Right lobe of liver (tissue), 6 donors: ENCODE measurements at regions not wholly inside any gene's neighbourhood (a gene's known extent, or its start where the extent isn't known, plus 50 kb on each side); places are given as distances from the start of the nearest gene placed in this dataset.

Experiments
- ATAC-seq, 4 donors: fragments of 200-7000 bp; cut with Tn5 transposase; one replicate each; pipeline ENCODE4 v1.9.1; 2020; ENCODE audit warnings: mild to moderate bottlenecking in 4 of 4, moderate library complexity in 4 of 4
- DNase-seq, 3 donors: peaks; one replicate each; pipeline ENCODE4 v3.0.0-alpha.2; 2020
- H3K27ac ChIP-seq, 3 donors: fragments of 200-600 bp; one replicate each; pipeline ENCODE4 v1.8.0; 2022
- H3K27me3 ChIP-seq, 2 donors: fragments of 200-600 bp; one replicate each; pipeline ENCODE4 v1.8.0; 2022
- H3K36me3 ChIP-seq, 4 donors: fragments of 200-600 bp; sonication (generic) in 1 of 4; one replicate each; pipeline versions ENCODE4 v1.5.1 to v1.8.0; 2017 to 2022; ENCODE audit warnings: control low read depth in 1 of 4
- H3K4me1 ChIP-seq, 4 donors: fragments of 200-600 bp; sonication (generic) in 1 of 4; one replicate each; pipeline versions ENCODE4 v1.5.1 to v1.8.0; 2017 to 2022; ENCODE audit warnings: control low read depth in 1 of 4
- H3K4me3 ChIP-seq, 3 donors: fragments of 200-600 bp; one replicate each; pipeline ENCODE4 v1.8.0; 2022
- H3K9me3 ChIP-seq, 4 donors: fragments of 200-600 bp; sonication (generic) in 1 of 4; one replicate each; pipeline versions ENCODE4 v1.5.1 to v1.8.0; 2017 to 2022; ENCODE audit warnings: control low read depth in 1 of 4
- CTCF ChIP-seq, 4 donors: fragments of 200-600 bp in 3 of 4; fragments of 450-650 bp in 1 of 4; IDR thresholded peaks; one replicate each; pipeline versions ENCODE4 v1.5.1 to v1.8.0; 2016 to 2022; ENCODE audit warnings: antibody characterized with exemption in 4 of 4, mild to moderate bottlenecking in 2 of 4
- POLR2A ChIP-seq: fragments of 450-650 bp; IDR thresholded peaks from one replicate; pipeline ENCODE4 v1.6.1; 2017; ENCODE audit warnings: antibody characterized with exemption, mild to moderate bottlenecking
- WGBS: methylation state at CpG from one replicate; pipeline ENCODE4 v1.1.6; 2018; ENCODE audit warnings: low coverage, low lambda C conversion rate; ENCODE audit not compliant: insufficient coverage; ENCODE audit errors: missing lambda C conversion rate; 5-methylcytosine and 5-hydroxymethylcytosine counted together
- intact Hi-C, 2 donors: fragments of 100-400 bp; cut with DNase I; formaldehyde crosslinking; loops; one replicate each; pipeline versions ENCODE4 v1.11.2 to v1.14.1; 2022
- donor health status: DM: no; HTN: yes; CAD: no.
- donor health status: DM: no; HTN: no; CAD: no.
- donor health status: DM: no; HTN: no; CAD: no.
- donor health status: DM: no; HTN: yes; CAD: no.
- donor health status: DM: no; HTN: yes; CAD: no.

- Histone ChIP-seq H3K36me3 (no peaks in the 10 kb centered on the region), H3K4me1 (no peaks in the 10 kb centered on the region), H3K27ac (no peak overlapping the region), H3K4me3 (no peak overlapping the region), H3K27me3 (no peaks in the 10 kb centered on the region), H3K9me3 (no peaks in the 10 kb centered on the region)
- ATAC-seq (no peak), DNase-seq (no peak)
- intact Hi-C loops, result no loop called here
- TF ChIP-seq CTCF (IDR thresholded peaks at IDR 0.05), result no peak
- TF ChIP-seq POLR2A, result no peak
Measured at GRCh38 chr10:65024886-65025285, 1503.7 kb downstream of the REEP3 start.

- Histone ChIP-seq H3K4me1 (peaks cover 0 to 7% (median 2%) of the 10 kb centered on the region in 4 donors), H3K27me3 (no peaks in the 10 kb centered on the region), H3K27ac (no peak overlapping the region), H3K36me3 (no peaks in the 10 kb centered on the region), H3K4me3 (no peak overlapping the region), H3K9me3 (no peaks in the 10 kb centered on the region)
- intact Hi-C loops, result no loop called here
- TF ChIP-seq POLR2A (no peak), CTCF (IDR thresholded peaks at IDR 0.05) (no peak)
- DNase-seq (no peak), ATAC-seq (no peak)
Measured at GRCh38 chr10:65030263-65030662, 1509.1 kb downstream of the REEP3 start.

- Histone ChIP-seq H3K9me3 (no peaks in the 10 kb centered on the region), H3K4me1 (peaks cover 0 to 7% (median 2%) of the 10 kb centered on the region in 4 donors), H3K36me3 (no peaks in the 10 kb centered on the region), H3K4me3 (peak overlapping the region in 2 of 3 donors; percentile 11 to 36), H3K27me3 (no peaks in the 10 kb centered on the region), H3K27ac (peak overlapping the region; percentile 41 to 87 (median 79))
- intact Hi-C loops, result no loop called here
- DNase-seq (no peak), ATAC-seq (peak; percentile 91 to 94 (median 93))
- WGBS, result 12% methylated on average over 4 of the region's 4 CpGs
- TF ChIP-seq CTCF (IDR thresholded peaks at IDR 0.05), result no peak
Measured at GRCh38 chr10:65032867-65033769, 1511.9 kb downstream of the REEP3 start.

- DNase-seq (peak in 1 of 3 donors; percentile 55), ATAC-seq (peak; percentile 42 to 63 (median 56))
- 81% methylated on average over 3 of the region's 4 CpGs for WGBS
- Histone ChIP-seq H3K27ac (peak overlapping the region; percentile 41 to 87 (median 79)), H3K4me3 (peak overlapping the region in 1 of 3 donors; percentile 36), H3K9me3 (no peaks in the 10 kb centered on the region), H3K36me3 (no peaks in the 10 kb centered on the region), H3K27me3 (no peaks in the 10 kb centered on the region), H3K4me1 (peaks cover 0 to 7% (median 2%) of the 10 kb centered on the region in 4 donors)
- TF ChIP-seq POLR2A (no peak), CTCF (IDR thresholded peaks at IDR 0.05) (no peak)
- intact Hi-C loops, result no loop called here
Measured at GRCh38 chr10:65033957-65034356, 1512.8 kb downstream of the REEP3 start.
